ELR (cell line): ENCODE measurements at regions not wholly inside any gene's neighbourhood (a gene's known extent, or its start where the extent isn't known, plus 50 kb on each side); places are given as distances from the start of the nearest gene placed in this dataset.
"Not testable (repeated sequence)": the region's sequence is repeated elsewhere in the genome, so short reads cannot be mapped to it uniquely, and the experiment has no call there.

Experiments
- DNase-seq: peaks from one replicate; pipeline ENCODE4 v3.0.0-alpha.2; 2015; ENCODE audit warnings: low read depth

DNA sequence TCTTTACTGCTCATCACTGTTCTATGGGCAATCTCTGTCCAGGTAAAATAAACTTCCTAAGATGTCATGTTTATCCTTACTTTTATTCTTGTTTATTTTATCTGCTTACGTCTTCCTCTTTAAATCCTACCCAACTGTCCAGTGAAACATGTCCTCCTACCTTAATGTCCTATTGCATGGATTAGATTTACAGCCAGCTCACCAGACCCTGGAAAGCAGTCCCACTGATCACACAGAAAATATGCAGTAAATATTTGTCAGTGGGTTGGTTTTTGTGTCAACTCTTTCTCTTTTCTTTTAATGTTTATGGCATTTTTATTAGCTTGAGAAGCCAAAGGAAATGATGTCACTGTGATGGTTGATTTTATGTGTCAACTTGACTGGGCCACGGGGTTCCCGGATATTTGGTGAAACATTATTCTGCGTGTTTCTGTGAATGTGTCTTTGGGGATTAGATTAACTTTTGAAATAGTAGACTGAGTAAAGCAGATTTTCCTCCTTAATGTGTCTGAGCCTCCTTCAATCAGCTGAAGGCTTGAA is 258.3 kb downstream of the SRGAP2C start:
- DNase-seq = peak; percentile 68

DNA sequence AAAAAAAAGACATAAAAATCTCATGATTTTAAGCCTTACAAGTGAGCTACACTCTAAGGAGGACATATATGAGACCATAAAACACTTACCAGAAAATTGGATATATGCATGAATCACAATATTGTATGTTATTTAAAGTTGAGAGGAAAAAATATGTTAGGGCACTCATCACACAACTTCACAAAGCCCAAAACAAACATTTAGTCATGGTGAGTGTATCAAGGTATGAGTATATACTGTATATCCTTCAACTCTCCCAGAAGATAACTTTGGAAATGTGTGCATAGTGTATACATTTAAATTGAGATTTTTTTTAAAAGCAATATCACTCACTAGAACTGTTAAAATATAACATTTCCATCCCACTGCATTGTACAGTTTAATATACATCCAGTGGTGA is 259.3 kb downstream of the SRGAP2C start:
- peak; percentile 53 for DNase-seq

DNA sequence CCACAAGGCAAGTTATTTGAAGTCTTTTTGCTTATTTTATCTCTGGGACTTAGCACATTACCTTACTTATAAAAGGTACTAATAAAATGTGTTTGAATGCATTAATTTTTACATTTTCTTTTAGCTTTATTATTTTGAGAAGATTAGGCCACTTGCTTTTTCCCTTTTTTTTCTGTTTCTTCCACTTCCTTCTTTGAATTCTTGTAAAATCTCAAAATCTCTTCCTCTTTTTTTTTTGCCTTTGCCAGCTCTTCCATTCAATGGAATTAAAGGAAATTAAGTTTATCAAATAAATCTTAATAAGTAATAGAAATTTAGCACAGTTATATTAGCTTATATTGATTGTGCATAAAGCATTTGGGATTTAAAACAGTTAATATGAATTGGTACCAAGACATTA is 260.9 kb downstream of the SRGAP2C start:
- no peak for DNase-seq

DNA sequence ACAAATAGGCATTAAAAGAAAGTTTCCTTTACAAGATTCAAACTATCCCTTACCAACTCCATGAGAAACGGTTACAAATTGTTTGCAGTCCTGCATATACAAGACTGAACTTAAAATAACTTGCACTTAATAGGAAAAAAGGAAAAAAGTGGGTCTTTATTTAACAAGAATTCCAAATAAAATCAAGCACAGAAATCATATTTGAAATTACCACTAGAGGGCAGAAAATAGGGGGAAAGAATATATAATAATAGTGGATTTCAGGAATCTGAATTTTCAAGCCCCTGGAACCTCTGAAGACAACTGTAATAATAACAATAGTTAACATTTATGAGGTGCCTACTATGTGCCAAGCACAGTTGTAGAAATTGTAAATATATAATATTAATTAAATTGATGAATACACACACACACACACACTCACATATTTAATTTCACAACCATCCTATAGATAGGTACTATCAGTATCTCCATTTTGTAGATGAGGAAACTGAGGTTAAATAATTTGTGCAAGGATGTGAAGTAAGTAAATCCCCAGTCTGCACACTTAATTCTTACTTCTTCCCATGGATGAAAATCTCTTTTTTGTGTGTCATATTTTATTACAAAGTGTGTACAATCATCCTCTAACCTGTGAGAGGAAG is 262.6 kb downstream of the SRGAP2C start:
- DNase-seq = peak; percentile 17

DNA sequence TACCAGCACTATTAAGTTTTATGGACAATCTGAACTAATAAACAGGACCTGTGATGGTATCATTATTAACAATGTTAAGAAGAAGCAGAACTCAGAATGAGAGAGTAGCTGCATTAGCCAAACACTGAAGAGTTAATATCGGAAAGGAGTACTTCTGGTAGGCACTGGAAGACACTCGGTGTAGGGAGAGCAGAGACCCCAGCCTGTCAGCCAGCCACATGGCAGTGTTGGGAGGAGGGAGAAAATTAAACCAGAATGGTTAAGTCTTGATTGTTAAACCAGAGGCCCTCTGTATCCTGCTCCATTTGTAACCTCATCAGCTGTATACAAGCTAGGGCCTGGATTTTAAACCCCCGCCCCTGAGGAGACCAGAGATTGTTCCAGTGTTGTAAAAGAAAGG is 263.3 kb downstream of the SRGAP2C start:
- not testable (repeated sequence) for DNase-seq

DNA sequence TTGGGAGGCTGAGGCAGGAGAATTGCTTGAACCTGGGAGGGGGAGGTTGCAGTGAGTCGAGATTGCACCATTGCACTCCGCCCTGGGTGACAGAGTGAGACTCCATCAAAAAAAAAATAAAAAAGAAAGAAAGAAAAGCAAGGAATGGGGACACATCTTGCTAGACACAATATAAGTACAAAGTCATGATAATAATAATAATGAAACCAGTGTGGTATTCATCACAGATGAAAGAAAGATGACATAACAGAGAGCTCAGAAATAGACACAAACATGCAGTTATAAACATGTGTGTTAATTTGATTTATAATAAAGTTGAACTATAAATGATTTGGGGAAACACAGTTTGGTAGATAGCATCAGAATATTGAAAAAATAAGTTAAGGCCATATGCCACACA is 264.1 kb downstream of the SRGAP2C start:
- no peak for DNase-seq

DNA sequence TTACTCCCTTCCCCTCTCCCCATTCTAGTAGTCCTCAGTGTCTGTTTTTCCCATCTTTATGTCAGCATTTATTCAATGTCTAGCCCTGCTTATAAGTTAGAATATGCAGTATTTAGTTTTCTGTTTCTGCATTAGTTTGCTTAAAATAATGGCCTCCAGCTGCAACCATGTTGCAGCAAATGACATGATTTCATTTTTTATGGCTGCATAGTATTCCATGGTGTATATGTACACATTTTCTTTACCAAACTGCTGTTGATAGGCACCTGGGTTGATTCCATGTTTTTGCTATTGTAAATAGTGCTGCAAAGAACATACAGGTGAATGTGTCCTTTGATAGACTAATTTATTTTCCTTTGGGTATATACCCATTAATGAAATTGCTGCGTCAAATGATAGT is 267.7 kb downstream of the SRGAP2C start:
- DNase-seq = no peak

DNA sequence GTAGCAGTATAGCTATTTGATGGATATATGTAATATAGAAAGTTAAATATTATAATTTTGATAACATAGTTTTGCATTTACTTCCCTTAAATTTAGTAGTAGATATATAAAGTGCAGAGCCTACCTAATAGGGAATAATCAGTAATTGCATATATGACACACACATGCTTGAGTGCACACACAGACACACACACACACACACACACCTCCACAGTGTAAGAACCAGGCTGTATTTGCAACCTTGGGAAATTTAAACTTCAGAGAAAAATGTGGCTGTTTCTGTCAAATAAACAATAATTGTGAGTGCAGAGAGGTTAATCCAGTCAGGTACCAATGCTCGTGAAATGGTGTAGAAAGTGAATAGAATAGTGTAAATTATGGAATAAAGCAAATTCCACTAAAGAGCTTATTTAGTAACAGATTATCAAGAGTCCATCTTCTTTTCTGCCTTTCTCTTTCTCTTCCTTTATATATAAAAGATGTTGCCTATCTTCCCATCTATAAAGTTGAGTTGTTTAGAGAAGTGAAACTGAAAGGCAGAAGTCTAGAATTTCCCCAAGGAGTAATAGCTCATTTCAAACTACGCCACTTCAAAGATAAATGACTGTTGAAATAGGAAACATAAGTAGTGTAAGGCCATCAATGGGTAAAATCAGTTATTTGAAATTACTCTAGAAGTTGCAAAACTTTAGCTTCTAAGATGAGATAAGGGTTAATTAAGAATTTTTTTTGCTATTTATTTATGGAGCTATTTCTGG is 273.7 kb downstream of the SRGAP2C start:
- DNase-seq = no peak

DNA sequence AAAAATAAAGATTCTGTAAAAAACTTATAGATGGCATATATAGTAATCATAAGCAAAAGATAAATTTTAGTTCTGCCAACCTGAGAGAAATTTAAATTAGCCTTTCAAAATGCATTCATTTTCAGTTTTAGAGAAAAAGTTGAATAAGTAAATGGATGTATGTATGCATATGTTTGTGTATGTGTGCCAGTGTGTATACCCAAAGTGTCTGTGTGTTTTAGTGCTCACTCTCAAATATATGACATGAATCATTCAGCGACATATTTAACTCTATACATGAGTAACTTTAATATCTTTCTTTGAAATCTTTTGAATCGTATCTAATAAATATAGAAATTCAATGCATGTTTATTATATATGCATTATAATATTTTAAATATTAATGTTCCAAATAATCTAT is 274.5 kb downstream of the SRGAP2C start:
- no peak for DNase-seq

DNA sequence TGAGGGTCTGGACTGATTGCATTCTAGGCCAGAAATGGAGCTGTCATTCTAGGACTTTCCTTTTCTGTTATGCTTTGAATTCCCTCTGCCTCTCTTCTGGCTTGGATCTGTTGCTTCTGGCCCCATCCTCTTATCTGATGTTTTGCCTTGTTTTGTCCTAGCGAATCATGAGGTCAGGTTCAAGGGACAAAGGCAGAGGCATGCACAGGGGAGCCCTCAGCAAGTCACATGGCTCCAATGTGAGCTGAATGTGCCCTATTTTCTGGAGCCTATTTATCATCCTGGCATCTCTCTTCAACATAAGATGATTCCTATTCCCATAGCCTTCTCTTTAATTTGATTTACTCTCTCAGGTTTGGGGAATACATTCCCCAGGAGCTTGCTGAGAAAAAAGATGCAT is 284.6 kb downstream of the SRGAP2C start:
- not testable (repeated sequence) for DNase-seq

DNA sequence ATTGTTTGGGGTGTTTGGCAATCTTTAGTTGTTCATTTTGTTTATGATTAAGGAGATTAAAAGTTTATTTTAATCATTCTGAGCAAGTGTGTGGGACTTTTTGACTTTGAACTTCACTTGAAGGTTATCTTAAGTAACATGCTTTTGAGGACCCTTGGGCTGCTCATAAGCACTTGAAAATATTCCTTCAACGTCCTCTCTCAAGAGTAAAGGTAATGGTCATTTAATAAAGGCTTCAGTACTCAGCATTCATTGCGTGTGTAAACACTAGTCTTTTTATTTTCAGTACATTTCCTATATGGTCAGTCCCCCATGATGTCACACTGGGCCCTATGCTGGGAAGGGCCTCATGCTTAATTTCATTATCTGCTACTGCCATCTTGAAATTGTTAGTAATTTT is 285.6 kb downstream of the SRGAP2C start:
- DNase-seq = not testable (repeated sequence)

DNA sequence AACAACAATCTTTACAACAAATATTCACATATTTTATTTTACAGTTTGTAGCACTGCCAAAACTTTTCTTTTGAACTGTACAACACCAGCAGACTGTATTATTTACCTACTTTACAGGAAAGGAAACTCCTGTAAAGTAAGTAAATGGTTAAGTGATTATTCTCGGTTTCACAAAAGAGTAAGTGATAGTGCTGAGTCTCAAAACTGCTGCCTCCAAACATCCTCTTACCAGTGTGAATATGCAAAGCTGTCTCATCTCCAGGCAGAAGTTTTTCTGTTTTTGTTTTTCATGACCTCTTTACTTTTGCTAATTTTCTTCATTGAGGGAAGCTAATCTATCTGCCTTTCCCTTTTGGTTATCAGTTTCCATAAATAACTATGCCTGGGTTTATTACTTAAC is 286.7 kb downstream of the SRGAP2C start:
- no peak for DNase-seq

DNA sequence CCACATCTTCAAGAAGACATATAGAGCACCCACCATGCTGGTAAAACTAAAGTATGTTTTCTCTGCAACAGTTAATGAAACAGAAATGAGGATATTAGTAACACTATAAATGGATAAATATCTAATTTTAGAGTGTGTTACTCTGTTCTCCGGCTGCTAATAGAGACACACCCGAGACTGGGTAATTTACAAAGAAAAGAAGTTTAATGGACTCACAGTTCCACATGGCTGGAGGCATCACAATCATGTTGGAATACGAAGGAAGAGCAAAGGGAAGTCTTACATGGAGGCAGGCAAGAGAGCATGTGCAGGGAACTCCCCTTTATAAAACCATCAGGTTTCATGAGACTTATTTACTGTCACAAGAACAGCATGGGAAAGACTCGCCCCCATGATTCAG is 287.2 kb downstream of the SRGAP2C start:
- no peak for DNase-seq

DNA sequence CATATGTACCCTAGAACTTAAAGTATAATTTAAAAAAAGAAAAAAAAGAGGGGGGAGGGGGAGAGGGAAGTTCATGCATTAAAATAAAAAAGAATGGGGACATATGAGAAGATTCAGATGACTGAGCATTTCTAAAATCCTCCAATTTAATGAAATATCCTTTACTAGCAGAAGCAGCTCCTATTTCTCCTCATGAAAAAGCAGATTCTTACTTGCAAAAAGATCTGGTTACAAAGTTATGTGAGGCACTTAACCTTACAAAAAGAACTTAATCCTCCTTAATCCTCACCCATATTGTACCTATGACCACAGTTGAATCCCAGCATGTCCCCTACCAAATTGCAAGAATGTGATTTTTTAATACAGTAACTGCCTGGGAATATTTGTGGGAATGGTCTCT is 298.5 kb downstream of the SRGAP2C start:
- no peak for DNase-seq

DNA sequence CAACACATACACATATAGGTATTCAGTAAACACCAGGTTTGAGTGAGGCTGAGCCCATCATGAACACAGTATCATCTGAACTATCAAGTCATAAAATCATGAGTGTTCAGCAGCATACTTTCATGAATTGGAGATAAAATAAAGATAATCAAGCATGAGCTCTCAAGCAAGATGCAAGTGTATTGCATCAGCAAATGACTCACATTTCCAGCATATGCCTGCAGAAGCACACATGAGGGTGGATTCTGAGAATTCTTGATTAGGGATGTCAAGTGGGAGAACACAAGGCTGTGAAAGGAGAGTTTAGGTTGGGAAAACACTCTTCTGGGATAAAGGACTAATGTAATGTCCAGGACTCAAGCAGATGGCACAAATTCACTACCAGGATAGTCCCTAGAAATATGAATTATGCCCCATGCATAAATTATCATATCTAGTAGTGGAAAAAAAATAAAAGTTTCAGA is 299.2 kb downstream of the SRGAP2C start:
- peak; percentile 72 for DNase-seq

DNA sequence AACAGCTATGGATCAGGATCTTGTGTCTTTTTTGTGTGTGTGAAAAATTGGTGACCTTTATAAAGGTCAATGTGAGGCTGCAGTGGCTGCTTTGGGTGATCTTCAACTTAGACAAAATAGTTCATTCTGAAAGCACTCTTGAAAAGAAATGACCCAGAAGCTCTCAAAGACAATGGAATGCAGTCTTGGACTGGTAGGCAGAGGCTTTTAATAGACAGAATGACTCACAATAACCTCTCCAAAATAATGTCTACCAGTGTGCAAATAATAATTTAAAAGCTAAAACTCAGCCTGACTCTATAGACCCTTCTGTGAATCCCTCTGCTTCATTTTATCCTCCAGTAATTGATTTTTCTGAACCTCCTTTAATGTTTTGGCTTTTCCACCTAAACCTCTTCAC is 310.0 kb downstream of the SRGAP2C start:
- DNase-seq = not testable (repeated sequence)

DNA sequence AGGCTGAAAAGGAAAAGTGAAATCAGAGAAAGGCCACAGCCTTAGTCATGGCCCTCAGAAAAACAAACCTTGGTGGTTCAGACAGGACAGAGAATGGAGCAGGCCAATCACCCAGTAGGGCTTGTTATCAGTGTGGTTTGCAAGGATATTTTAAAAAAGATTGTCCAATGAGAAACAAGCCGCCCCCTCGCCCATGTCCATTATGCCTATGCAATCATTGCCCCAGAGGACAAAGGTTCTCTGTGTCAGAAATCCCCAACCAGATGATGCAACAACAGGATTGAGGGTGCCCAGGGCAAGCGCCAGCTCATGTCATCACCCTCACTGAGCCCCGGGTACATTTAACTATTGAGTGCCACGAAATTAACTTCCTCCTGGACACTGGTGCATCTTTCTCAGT is 326.7 kb downstream of the SRGAP2C start:
- not testable (repeated sequence) for DNase-seq

DNA sequence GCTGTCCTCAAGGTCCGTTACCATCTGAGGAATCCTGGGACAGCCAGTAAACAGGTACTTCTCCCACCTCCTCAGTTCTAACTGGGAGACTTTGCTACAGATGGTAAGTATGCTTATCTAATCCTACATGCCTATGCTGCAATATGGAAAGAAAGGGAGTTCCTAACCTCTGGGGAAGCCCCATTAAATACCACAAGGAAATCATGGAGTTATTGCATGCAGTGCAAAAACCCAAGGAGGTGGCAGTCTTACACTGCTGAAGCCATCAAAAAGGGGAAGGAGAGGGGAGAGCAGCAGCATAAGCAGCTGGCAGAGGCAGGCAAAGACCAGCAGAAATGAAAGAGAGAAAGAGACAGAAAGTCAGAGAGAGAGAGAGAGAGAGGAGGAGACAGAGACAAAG is 327.1 kb downstream of the SRGAP2C start:
- not testable (repeated sequence) for DNase-seq

DNA sequence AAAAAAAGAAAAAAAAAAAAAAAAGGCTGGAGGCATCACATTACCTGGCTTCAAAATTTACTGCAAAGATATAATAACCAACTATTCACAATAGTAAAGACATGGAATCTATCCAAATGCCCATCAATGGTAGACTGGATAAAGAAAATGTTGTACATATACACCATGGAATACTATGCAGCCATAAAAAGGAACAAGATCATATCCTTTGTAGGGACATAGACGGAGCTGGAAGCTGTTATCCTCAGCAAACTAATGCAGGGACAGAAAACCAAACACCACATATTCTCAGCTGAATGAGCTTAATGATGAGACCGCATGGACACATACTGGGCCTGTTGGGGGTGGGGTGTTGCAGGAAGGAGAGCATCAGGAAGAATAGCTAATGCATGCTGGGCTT is 330.5 kb downstream of the SRGAP2C start:
- no peak for DNase-seq

DNA sequence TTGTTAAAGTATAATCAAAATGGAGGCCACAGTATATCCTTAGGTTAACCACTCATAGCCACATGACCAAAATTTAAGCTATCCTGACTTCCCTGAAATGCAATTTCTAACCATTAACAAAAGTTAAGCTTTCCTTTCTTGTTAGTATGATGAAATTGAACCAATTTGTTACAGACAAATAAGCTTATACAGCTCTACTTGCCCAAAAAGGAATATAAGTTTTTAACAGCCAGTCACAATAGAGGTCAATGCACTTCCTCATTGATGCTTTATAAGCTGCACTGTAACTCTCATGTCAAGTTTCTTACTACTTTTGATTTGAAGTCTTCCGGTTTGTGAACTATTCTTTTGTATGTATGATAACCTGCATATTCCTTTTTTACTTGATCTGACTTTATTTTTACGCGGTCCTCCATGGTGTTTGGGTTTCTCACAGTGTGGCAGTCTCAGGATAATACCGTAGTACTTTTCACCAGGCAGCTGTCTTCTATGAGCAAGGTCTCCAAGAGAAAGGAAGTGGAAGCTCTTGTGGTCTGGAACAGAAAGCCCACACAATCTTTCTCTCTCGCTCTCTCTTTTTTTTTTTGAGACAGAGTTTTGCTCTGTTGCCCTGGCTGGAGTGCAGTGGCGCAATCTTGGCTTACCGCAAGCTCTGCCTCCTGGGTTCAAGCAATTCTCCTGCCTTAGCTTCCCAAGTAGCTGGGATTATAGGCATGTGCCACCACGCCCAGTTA is 331.6 kb downstream of the SRGAP2C start:
- DNase-seq = no peak

DNA sequence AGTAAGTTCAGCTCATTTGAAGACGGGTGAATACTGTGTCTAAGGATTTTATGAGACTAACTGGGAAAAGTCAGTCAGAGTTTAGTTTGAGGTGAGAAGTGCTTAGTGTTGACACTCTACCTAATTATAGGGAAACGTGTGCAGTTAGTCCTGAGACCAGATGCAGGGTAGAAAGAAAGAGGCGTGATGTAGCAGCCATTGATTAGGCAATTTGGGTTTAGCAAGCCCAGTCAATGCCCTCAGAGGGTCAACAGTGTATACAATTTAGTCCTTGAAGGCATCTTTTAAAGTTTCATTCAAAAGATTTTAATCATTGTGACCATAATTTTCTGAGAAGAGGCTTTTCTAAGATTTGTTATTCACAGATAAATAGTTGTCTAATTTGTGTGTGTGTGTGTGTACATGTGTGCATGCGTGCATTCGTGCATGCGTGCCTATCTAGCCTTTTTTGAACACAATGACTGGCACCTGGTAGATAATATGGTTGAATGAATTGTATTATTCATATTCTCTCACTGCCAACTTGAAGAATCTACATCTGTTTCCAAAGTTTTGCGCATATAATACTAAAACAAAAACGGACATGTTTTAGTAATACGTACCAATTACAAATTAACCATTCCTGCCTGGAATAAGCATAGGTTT is 332.9 kb downstream of the SRGAP2C start:
- DNase-seq = no peak

DNA sequence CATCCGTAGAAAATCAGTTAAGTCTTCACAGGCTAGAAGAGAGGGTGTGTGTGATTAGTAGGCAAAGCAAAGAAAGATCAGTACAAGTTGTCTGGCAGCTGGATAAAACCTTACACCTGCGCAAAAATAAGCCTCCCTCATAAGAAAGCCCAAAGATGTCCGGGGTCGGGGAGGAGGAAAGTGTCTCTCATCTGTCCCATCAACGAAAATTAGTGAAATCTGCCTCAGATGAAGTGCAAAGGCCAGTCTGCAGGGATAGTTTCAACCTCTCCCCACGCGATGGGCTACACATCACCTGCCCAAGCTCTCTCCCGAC is 333.9 kb downstream of the SRGAP2C start:
- no peak for DNase-seq
